HepG2 (cell line): ENCODE measurements at regions not wholly inside any gene's neighbourhood (a gene's known extent, or its start where the extent isn't known, plus 50 kb on each side); places are given as distances from the start of the nearest gene placed in this dataset.

ENCODE experiments used
- ATAC-seq: fragments of 200-7000 bp; cut with Tn5 transposase; 3 replicates; pipeline ENCODE4 v1.9.1; 2020; ENCODE audit warnings: mild to moderate bottlenecking, moderate library complexity
- BruUV-seq: library from RNA; stranded (reverse); fragments of 400-500 nt; replicated peaks from 2 replicates; lab custom pipeline; 2021; lab: Mats Ljungman, UMichigan
- CTCF ChIA-PET: fragments of 300-600 bp; formaldehyde crosslinking; extraction: SDS; loops from one replicate; lab custom pipeline; 2021; ENCODE audit warnings: low total read pairs, inconsistent platforms, low intra/inter-chr PET ratio; lab: Yijun Ruan, JAX
- POLR2A ChIA-PET: fragments of 350-600 bp; sonication (Branson Sonifier 250); formaldehyde crosslinking; loops from one replicate; lab custom pipeline; 2020; ENCODE audit warnings: antibody characterized with exemption, inconsistent platforms; lab: Yijun Ruan, JAX
- DNase-seq: peaks from one replicate; pipeline ENCODE4 v3.0.0-alpha.2; 2015; ENCODE audit warnings: low spot score
- FAIRE-seq: peaks from 3 replicates; lab custom pipeline; 2011; peaks lifted over from hg19 to GRCh38; lab: Jason Lieb, UNC
- H2AFZ ChIP-seq: one replicate; pipeline ENCODE4 v1.6.1; 2011; ENCODE audit warnings: low read length, inconsistent platforms
- H3K27ac ChIP-seq: fragments of 300-600 bp; 3 replicates; pipeline ENCODE4 v1.8.0; 2011; ENCODE audit warnings: mixed run types, mild to moderate bottlenecking, mixed read lengths, low read length, inconsistent platforms; ENCODE audit not compliant: insufficient read depth; ENCODE audit errors: extremely low read length
- H3K27me3 ChIP-seq, 2 experiments: fragments of 200-600 bp in 1 of 2; 2 replicates in 1 of 2; 3 replicates in 1 of 2; pipeline versions ENCODE4 v1.6.0 to v1.8.0; 2011; ENCODE audit warnings: low read length in 2 of 2, mild to moderate bottlenecking in 2 of 2, moderate library complexity in 2 of 2, inconsistent platforms in 1 of 2; ENCODE audit not compliant: insufficient read depth in 2 of 2, control insufficient read depth in 1 of 2
- H3K36me3 ChIP-seq, 2 experiments: fragments of 200-600 bp in 1 of 2; replicated peaks in 1 of 2; 2 replicates in 1 of 2; 3 replicates in 1 of 2; pipeline versions ENCODE4 v1.5.1 to v1.8.0; 2011; ENCODE audit warnings: low read length in 2 of 2, inconsistent platforms in 1 of 2; ENCODE audit not compliant: insufficient read depth in 2 of 2, control insufficient read depth in 1 of 2
- H3K4me1 ChIP-seq: 2 replicates; pipeline ENCODE4 v1.5.1; 2012; ENCODE audit warnings: low read length, inconsistent platforms; ENCODE audit not compliant: insufficient read depth
- H3K4me2 ChIP-seq: 2 replicates; pipeline ENCODE4 v1.6.0; 2011; ENCODE audit warnings: low read depth, low read length, inconsistent platforms
- H3K4me3 ChIP-seq, 3 experiments: fragments of 200-600 bp in 1 of 3; sonication (generic), shearing (Covaris generic) in 1 of 3; replicated peaks in 1 of 3; 2 replicates each; pipeline ENCODE4 v1.5.1; 2011 to 2016; ENCODE audit warnings: low read length in 3 of 3, inconsistent platforms in 2 of 3, low read depth in 2 of 3, mild to moderate bottlenecking in 2 of 3, control low read depth in 1 of 3, mixed read lengths in 1 of 3; ENCODE audit not compliant: insufficient read depth in 1 of 3
- H3K79me2 ChIP-seq: one replicate; pipeline ENCODE4 v1.6.1; 2011; ENCODE audit warnings: low read length, inconsistent platforms; ENCODE audit not compliant: insufficient read depth
- H3K9ac ChIP-seq: 2 replicates; pipeline ENCODE4 v1.6.0; 2011; ENCODE audit warnings: mild to moderate bottlenecking, low read depth, low read length, inconsistent platforms; ENCODE audit not compliant: insufficient read depth
- H3K9me3 ChIP-seq: 2 replicates; pipeline ENCODE4 v1.5.1; 2012; ENCODE audit warnings: mild to moderate bottlenecking, low read length
- H4K20me1 ChIP-seq: 2 replicates; pipeline ENCODE4 v1.6.0; 2011; ENCODE audit warnings: inconsistent platforms, mild to moderate bottlenecking, low read length, moderate library complexity; ENCODE audit not compliant: insufficient read depth
- ARNT ChIP-seq: fragments of 450-650 bp; IDR thresholded peaks from 2 replicates; pipeline ENCODE4 v1.6.1; 2017
- CC2D1A ChIP-seq: sonication (generic); formaldehyde crosslinking; IDR thresholded peaks from 2 replicates; pipeline ENCODE4 v1.8.1; 2023; ENCODE audit warnings: mild to moderate bottlenecking, missing genetic modification reagents
- MAFK ChIP-seq, 2 experiments: IDR thresholded peaks in 1 of 2; conservative IDR thresholded peaks in 1 of 2; 2 replicates each; pipeline ENCODE4 v1.6.1; 2011; ENCODE audit warnings: improper control_type of control experiment in 2 of 2, low read length in 2 of 2
- MAZ ChIP-seq, 2 experiments: sonication (generic) in 1 of 2; formaldehyde crosslinking in 1 of 2; IDR thresholded peaks; 2 replicates each; pipeline versions ENCODE4 v1.5.0 to v1.6.1; 2012 to 2020; ENCODE audit warnings: low read depth in 2 of 2, mild to moderate bottlenecking in 2 of 2, borderline replicate concordance in 1 of 2, improper control_type of control experiment in 1 of 2, low read length in 1 of 2, missing genetic modification reagents in 1 of 2, moderate library complexity in 1 of 2
- MED1 ChIP-seq: sonication (generic); formaldehyde crosslinking; IDR thresholded peaks from 2 replicates; pipeline ENCODE4 v1.4.0; 2020; ENCODE audit warnings: missing genetic modification reagents
- MIER2 ChIP-seq: IDR thresholded peaks from 2 replicates; pipeline ENCODE4 v1.6.1; 2016; ENCODE audit warnings: missing biosample characterization, missing genetic modification reagents
- NFYB ChIP-seq: sonication (generic); formaldehyde crosslinking; IDR thresholded peaks from 2 replicates; pipeline ENCODE4 v1.4.0; 2020; ENCODE audit warnings: missing genetic modification reagents
- PAWR ChIP-seq: sonication (generic); formaldehyde crosslinking; IDR thresholded peaks from 2 replicates; pipeline ENCODE4 v1.4.0; 2020; ENCODE audit warnings: missing genetic modification reagents, mild to moderate bottlenecking, borderline replicate concordance
- SAFB2 ChIP-seq: sonication (generic); formaldehyde crosslinking; IDR thresholded peaks from 2 replicates; pipeline ENCODE4 v1.5.1; 2020; ENCODE audit warnings: missing genetic modification reagents, low read depth, mild to moderate bottlenecking, borderline replicate concordance
- SATB2 ChIP-seq: sonication (generic); formaldehyde crosslinking; IDR thresholded peaks from 2 replicates; pipeline ENCODE4 v1.5.0; 2020; ENCODE audit warnings: missing genetic modification reagents
- SETDB1 ChIP-seq: sonication (generic); formaldehyde crosslinking; IDR thresholded peaks from 2 replicates; pipeline ENCODE4 v1.5.1; 2020; ENCODE audit warnings: missing genetic modification reagents, mild to moderate bottlenecking, borderline replicate concordance
- TGIF2 ChIP-seq: IDR thresholded peaks from 2 replicates; pipeline ENCODE4 v1.6.1; 2016; ENCODE audit warnings: control low read depth, missing compliant biosample characterization
- YY1 ChIP-seq: IDR thresholded peaks from 2 replicates; pipeline ENCODE4 v1.6.1; 2011; ENCODE audit warnings: low read length, low read depth, moderate library complexity, mild to moderate bottlenecking; ENCODE audit not compliant: insufficient read depth, insufficient replicate concordance
- ZBTB3 ChIP-seq: sonication (generic); formaldehyde crosslinking; IDR thresholded peaks from 2 replicates; pipeline ENCODE4 v1.4.0; 2020; ENCODE audit warnings: low read depth, mild to moderate bottlenecking, moderate library complexity, missing genetic modification reagents, borderline replicate concordance
- ZNF260 ChIP-seq: sonication (generic); formaldehyde crosslinking; IDR thresholded peaks from 2 replicates; pipeline ENCODE4 v1.4.0; 2020; ENCODE audit warnings: missing genetic modification reagents, low read depth, mild to moderate bottlenecking, borderline replicate concordance
- ZNF790 ChIP-seq: sonication (generic); formaldehyde crosslinking; IDR thresholded peaks from 2 replicates; pipeline ENCODE4 v1.8.0; 2022; ENCODE audit warnings: missing genetic modification reagents, mild to moderate bottlenecking, borderline replicate concordance
- ZNF83 ChIP-seq: sonication (generic); formaldehyde crosslinking; IDR thresholded peaks from 2 replicates; pipeline ENCODE4 v1.4.0; 2020; ENCODE audit warnings: missing genetic modification reagents, mild to moderate bottlenecking, borderline replicate concordance
- in situ Hi-C: cut with HindIII; loops from 2 replicates; pipeline ENCODE4 v1.10.0; 2017; ENCODE audit warnings: low pct_unique_long_range_greater_than_20kb; ENCODE audit not compliant: extremely low pct_ligation_motif_present
- intact Hi-C: fragments of 100-400 bp; cut with micrococcal nuclease; formaldehyde crosslinking; loops from one replicate; pipeline ENCODE4 v1.10.0; 2022; ENCODE audit not compliant: unreplicated experiment
- TF ChIP-seq, protein P1 (sequence below): IDR thresholded peaks from 2 replicates; pipeline ENCODE4 v1.6.1; 2016; ENCODE audit warnings: low read depth, missing genetic modification reagents, missing compliant biosample characterization

DNA sequence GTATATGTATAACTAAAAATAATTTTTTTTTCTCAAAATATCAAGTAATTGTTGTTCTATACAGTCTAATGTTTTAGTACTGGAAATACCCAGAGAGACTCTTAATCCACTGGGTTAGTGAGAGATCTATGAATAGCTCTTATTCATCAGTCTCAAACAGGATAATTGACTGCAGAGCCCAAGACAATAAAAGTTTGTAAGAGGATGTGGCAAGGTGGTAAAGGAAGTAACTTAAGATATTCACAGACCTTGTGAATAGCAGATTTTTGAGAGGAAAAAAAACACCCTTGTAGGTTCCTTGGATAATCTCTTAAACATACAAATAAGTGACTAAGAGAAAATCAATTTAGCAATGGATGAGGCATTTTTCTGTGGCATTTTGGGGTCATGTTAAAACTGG is 210.9 kb upstream of the FAM241A start:
- FAIRE-seq (no peak), ATAC-seq (no peak), DNase-seq (no peak)
- intact Hi-C loops (no loop called here), in situ Hi-C loops (no loop called here)
- no peaks in the 10 kb centered on the region for H3K79me2 ChIP-seq
- H3K27ac ChIP-seq: no peak overlapping the region
- TF ChIP-seq SETDB1 (CRISPR knock-in tag) (no peak), SATB2 (CRISPR knock-in tag) (no peak), SAFB2 (CRISPR knock-in tag) (no peak), ZNF790 (CRISPR knock-in tag) (no peak), ZBTB3 (CRISPR knock-in tag) (no peak), PAWR (CRISPR knock-in tag) (no peak), ZNF260 (CRISPR knock-in tag) (no peak), ARNT (no peak), ZNF83 (CRISPR knock-in tag) (no peak), MAFK (conservative IDR thresholded peaks at IDR 0.05 in 1 of 2, IDR thresholded peaks at IDR 0.05 in 1 of 2; ENCODE audit: low read length in 2 of 2) (no peak), MAZ (IDR thresholded peaks at IDR 0.05; ENCODE audit: borderline replicate concordance, low read depth, low read length) (no peak), MAZ (CRISPR knock-in tag; IDR thresholded peaks at IDR 0.05; ENCODE audit: low read depth) (no peak), MIER2 (no peak), TGIF2 (CRISPR knock-in tag) (no peak), NFYB (no peak), MED1 (CRISPR knock-in tag) (no peak), CC2D1A (CRISPR knock-in tag) (no peak), YY1 (no peak)
- TF ChIP-seq, protein P1, sequence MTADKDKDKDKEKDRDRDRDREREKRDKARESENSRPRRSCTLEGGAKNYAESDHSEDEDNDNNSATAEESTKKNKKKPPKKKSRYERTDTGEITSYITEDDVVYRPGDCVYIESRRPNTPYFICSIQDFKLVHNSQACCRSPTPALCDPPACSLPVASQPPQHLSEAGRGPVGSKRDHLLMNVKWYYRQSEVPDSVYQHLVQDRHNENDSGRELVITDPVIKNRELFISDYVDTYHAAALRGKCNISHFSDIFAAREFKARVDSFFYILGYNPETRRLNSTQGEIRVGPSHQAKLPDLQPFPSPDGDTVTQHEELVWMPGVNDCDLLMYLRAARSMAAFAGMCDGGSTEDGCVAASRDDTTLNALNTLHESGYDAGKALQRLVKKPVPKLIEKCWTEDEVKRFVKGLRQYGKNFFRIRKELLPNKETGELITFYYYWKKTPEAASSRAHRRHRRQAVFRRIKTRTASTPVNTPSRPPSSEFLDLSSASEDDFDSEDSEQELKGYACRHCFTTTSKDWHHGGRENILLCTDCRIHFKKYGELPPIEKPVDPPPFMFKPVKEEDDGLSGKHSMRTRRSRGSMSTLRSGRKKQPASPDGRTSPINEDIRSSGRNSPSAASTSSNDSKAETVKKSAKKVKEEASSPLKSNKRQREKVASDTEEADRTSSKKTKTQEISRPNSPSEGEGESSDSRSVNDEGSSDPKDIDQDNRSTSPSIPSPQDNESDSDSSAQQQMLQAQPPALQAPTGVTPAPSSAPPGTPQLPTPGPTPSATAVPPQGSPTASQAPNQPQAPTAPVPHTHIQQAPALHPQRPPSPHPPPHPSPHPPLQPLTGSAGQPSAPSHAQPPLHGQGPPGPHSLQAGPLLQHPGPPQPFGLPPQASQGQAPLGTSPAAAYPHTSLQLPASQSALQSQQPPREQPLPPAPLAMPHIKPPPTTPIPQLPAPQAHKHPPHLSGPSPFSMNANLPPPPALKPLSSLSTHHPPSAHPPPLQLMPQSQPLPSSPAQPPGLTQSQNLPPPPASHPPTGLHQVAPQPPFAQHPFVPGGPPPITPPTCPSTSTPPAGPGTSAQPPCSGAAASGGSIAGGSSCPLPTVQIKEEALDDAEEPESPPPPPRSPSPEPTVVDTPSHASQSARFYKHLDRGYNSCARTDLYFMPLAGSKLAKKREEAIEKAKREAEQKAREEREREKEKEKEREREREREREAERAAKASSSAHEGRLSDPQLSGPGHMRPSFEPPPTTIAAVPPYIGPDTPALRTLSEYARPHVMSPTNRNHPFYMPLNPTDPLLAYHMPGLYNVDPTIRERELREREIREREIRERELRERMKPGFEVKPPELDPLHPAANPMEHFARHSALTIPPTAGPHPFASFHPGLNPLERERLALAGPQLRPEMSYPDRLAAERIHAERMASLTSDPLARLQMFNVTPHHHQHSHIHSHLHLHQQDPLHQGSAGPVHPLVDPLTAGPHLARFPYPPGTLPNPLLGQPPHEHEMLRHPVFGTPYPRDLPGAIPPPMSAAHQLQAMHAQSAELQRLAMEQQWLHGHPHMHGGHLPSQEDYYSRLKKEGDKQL (CRISPR knock-in tag): no peak
- H3K4me2 ChIP-seq: no peak overlapping the region
- no peaks in the 10 kb centered on the region for H3K36me3 ChIP-seq
- BruUV-seq: no TSS peak
- H3K27me3 ChIP-seq: no peaks in the 10 kb centered on the region
- CTCF ChIA-PET: no interaction called here
- H4K20me1 ChIP-seq: no peaks in the 10 kb centered on the region
- H3K9me3 ChIP-seq: no peaks in the 10 kb centered on the region
- no peaks in the 10 kb centered on the region for H3K4me1 ChIP-seq
- H2AFZ ChIP-seq: no peak overlapping the region
- POLR2A ChIA-PET: no interaction called here
- no peak overlapping the region for H3K9ac ChIP-seq
- no peak overlapping the region for H3K4me3 ChIP-seq
